ENCODE measurements at regions not wholly inside any gene's neighbourhood (a gene's known extent, or its start where the extent isn't known, plus 50 kb on each side); places are given as distances from the start of the nearest gene placed in this dataset.
"Not testable (repeated sequence)": the region's sequence is repeated elsewhere in the genome, so short reads cannot be mapped to it uniquely, and the experiment has no call there.

DNA sequence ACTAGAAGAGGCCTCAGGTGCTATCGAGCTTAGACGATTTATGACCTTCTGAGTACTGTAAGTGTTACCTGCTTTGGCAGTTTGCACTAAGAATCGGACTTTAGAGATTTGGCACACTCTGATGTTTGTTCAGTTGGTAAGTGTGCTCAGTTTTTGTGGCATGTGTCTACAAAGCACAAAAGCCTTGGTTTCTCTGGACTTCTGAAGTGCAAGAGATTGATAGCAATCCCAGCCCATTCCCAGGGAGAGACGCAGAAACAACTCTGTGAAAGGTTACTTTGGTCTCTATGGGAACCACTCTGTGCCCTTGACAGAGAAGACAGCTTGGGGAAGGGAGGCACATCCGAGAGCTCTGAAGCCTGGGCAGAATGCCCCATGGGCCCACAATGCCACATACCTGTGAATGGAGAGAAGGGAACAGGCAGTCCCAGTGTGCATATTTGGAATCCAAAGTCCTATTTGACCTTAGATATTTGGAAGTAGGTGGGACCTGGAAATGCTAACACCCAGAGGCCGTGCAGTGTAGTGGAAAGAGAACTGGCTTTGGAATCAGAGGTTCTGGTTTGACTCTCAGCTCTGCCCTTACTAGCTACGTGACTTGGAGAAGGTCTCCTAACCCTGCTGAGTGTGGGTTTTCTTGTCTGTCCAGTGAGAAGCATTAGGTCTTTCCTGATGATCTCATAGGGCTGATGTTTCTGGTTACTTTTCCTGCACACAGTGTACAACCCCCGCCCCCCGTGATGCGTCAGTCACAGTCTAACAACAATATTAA, 194.3 kb upstream of the VLDLR start:
- Histone ChIP-seq H3K4me1 (no peaks in the 10 kb centered on the region), H3K27me3 (no peaks in the 10 kb centered on the region), H3K4me3 (ENCODE audit: low read depth, low read length) (no peak overlapping the region), H3K9me3 (no peaks in the 10 kb centered on the region), H3K36me3 (no peaks in the 10 kb centered on the region)
- DNase-seq: no peak
- no peak for TF ChIP-seq CTCF (IDR thresholded peaks at IDR 0.05; ENCODE audit: low read depth, low read length)

DNA sequence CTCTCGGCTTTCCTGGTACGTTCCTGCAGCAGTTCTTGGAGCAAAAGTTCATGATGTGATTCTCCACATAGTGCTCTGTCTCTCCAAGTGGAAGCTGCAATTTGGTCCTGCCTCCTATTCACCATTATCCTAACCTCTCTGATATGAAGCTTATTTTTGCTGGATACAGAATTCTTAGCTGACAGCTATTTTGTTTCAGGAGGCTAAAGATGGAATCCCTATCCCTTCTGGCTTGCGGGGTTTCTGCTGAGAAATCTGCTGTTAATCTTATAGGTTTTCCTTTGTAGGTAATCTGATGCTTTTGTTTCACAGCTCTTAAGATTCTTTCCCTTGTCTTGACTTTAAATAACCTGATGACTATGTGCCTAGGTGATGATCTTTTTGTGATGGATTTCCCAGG, 181.6 kb upstream of the VLDLR start:
- H3K27me3 ChIP-seq: no peaks in the 10 kb centered on the region
- no peak overlapping the region for H3K4me3 ChIP-seq (ENCODE audit: low read depth, low read length)
- no peaks in the 10 kb centered on the region for H3K4me1 ChIP-seq
- H3K36me3 ChIP-seq: no peaks in the 10 kb centered on the region
- no peaks in the 10 kb centered on the region for H3K9me3 ChIP-seq
- no peak for DNase-seq
- no peak for TF ChIP-seq CTCF (IDR thresholded peaks at IDR 0.05; ENCODE audit: low read depth, low read length)

- not testable (repeated sequence) for H3K36me3 ChIP-seq; H3K27me3 ChIP-seq; H3K4me3 ChIP-seq (ENCODE audit: low read depth, low read length); H3K9me3 ChIP-seq; H3K4me1 ChIP-seq; DNase-seq
Measured at GRCh38 chr9:2443933-2444332, 177.7 kb upstream of the VLDLR start.

GRCh38 chr9:2448193-2448738, 173.3 kb upstream of the VLDLR start:
- no peaks in the 10 kb centered on the region for H3K9me3 ChIP-seq
- no peak for DNase-seq
- no peak for TF ChIP-seq CTCF (IDR thresholded peaks at IDR 0.05; ENCODE audit: low read depth, low read length)
- H3K4me3 ChIP-seq (ENCODE audit: low read depth, low read length): no peak overlapping the region
- H3K36me3 ChIP-seq: no peaks in the 10 kb centered on the region
- no peaks in the 10 kb centered on the region for H3K4me1 ChIP-seq
- H3K27me3 ChIP-seq: no peaks in the 10 kb centered on the region

DNA sequence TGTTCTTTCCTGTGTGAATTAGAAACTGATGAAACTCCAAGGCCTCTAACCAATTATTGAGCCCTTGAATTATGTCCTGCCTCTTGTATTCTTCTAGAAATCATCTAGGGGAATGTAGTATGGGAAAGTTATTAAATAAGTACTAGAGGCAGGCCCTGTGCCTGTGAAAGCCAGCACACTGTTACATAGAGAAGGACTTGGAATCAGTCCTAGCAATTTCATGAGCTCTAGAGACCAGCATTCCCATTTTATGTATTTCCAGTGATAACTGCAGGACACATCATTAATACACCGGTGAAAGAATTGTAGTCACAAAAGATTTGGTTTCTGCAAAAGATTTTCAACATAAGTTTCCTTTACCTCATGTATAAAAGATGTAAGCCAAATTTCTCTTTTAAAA, 168.5 kb upstream of the VLDLR start:
- DNase-seq: no peak
- no peaks in the 10 kb centered on the region for H3K9me3 ChIP-seq
- no peaks in the 10 kb centered on the region for H3K36me3 ChIP-seq
- H3K4me1 ChIP-seq: no peaks in the 10 kb centered on the region
- no peaks in the 10 kb centered on the region for H3K27me3 ChIP-seq
- no peak overlapping the region for H3K4me3 ChIP-seq (ENCODE audit: low read depth, low read length)
- no peak for TF ChIP-seq CTCF (IDR thresholded peaks at IDR 0.05; ENCODE audit: low read depth, low read length)

DNA sequence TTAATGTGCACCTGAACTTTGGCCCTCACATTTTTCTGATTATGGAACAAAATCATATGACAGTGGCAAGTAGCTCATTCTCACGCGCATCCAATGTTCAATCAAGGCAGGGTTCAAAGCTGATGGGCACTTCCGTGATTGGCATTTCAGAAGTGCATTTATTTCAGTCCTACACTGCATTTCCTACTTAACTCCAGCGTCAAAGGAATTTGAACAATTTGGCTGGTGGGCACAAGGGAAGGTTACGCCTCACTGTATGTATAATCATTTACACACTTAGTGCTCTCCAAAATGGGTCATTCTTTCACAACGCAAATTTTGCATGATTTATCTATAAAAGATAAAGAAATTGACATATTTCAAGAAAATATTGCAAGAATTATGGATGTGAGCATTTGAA, 167.9 kb upstream of the VLDLR start:
- Histone ChIP-seq H3K27me3 (no peaks in the 10 kb centered on the region), H3K4me1 (no peaks in the 10 kb centered on the region), H3K4me3 (ENCODE audit: low read depth, low read length) (no peak overlapping the region), H3K36me3 (no peaks in the 10 kb centered on the region), H3K9me3 (no peaks in the 10 kb centered on the region)
- DNase-seq: no peak
- TF ChIP-seq CTCF (IDR thresholded peaks at IDR 0.05; ENCODE audit: low read depth, low read length): no peak

Measured in BE2C (cell line).